ENCODE measurements at regions not wholly inside any gene's neighbourhood (a gene's known extent, or its start where the extent isn't known, plus 50 kb on each side); places are given as distances from the start of the nearest gene placed in this dataset.

GRCh38 chr21:27528697-27529096 is 561.8 kb upstream of the ADAMTS5 start:
- TF ChIP-seq CTCF (IDR thresholded peaks at IDR 0.05; ENCODE audit: extremely low read depth in 1 of 2, insufficient read depth in 1 of 2, low read depth in 1 of 2, low read length in 2 of 2): no peak
- TF ChIP-seq JUN (IDR thresholded peaks at IDR 0.05; ENCODE audit: borderline replicate concordance, insufficient read depth, insufficient read length, low read depth): no peak
- TF ChIP-seq POLR2AphosphoS5 (IDR thresholded peaks at IDR 0.05; ENCODE audit: insufficient read depth, low read depth, low read length): no peak
- TF ChIP-seq FOS (IDR thresholded peaks at IDR 0.05; ENCODE audit: borderline replicate concordance, insufficient read depth, low read length): no peak
- no peak for TF ChIP-seq MAX (IDR thresholded peaks at IDR 0.05; ENCODE audit: insufficient read depth, insufficient read length)
- no peak for TF ChIP-seq EZH2 (IDR thresholded peaks at IDR 0.05; ENCODE audit: borderline replicate concordance, low read depth, low read length, severe bottlenecking)
- TF ChIP-seq POLR2A (IDR thresholded peaks at IDR 0.05; ENCODE audit: low read depth, low read length): no peak
